ENCODE measurements at regions not wholly inside any gene's neighbourhood (a gene's known extent, or its start where the extent isn't known, plus 50 kb on each side); places are given as distances from the start of the nearest gene placed in this dataset.

- peak overlapping the region; percentile 35 for H2BK5ac ChIP-seq (ENCODE audit: low read depth, low read length, poor library complexity, severe bottlenecking)
- no peaks in the 10 kb centered on the region for H3K9me1 ChIP-seq (ENCODE audit: insufficient read depth, low read length)
- WGBS, 2 experiments (ENCODE audit: extremely low coverage in 2 of 2, insufficient read length in 1 of 2) = no CpG with 5 or more reads among the region's 3 CpGs
- ChIA-PET POLR2A (ENCODE audit: unreplicated experiment) (no interaction called here), CTCF (interaction anchor here (1.0 kb wide), 1 partner anchor 8 kb away, joined by 3 read pairs; no protein-coding TSS in a partner anchor)
- H3K14ac ChIP-seq (replicated peaks; ENCODE audit: low read depth, low read length) = no peak overlapping the region
- no peaks in the 10 kb centered on the region for H3K79me1 ChIP-seq (ENCODE audit: low read depth in 1 of 2, low read length in 2 of 2)
- intact Hi-C loops (cut with micrococcal nuclease) = no loop called here
- no peak overlapping the region for H2BK120ac ChIP-seq (ENCODE audit: low read depth, low read length)
- ATAC-seq (ENCODE audit: low read depth) (no peak), DNase-seq (peak; percentile 63)
- H3K56ac ChIP-seq (ENCODE audit: extremely low read depth, insufficient read depth, low read length) = no peak overlapping the region
- in situ Hi-C loops (cut with MboI; ENCODE audit: low sequenced_read_pairs) = no loop called here
- H3K4me3 ChIP-seq (ENCODE audit: insufficient read depth, low read depth, low read length) = no peak overlapping the region
- H2BK20ac ChIP-seq (ENCODE audit: low read depth, low read length) = peak overlapping the region; percentile 85; the same call in 1 of the 2 replicates
- no peak overlapping the region for H3K27ac ChIP-seq (ENCODE audit: insufficient read depth, low read length)
- H3K4me2 ChIP-seq (ENCODE audit: low read depth, low read length) = no peak overlapping the region
- H4K8ac ChIP-seq (ENCODE audit: low read depth in 2 of 2, low read length in 2 of 2) = no peak overlapping the region
- H2AK9ac ChIP-seq (replicated peaks; ENCODE audit: low read depth, low read length, poor library complexity) = no peak overlapping the region
- no peaks in the 10 kb centered on the region for H3K4me1 ChIP-seq (ENCODE audit: control insufficient read depth, insufficient read depth, low read length)
- H3K36me3 ChIP-seq (ENCODE audit: control insufficient read depth, insufficient read depth, low read length) = no peaks in the 10 kb centered on the region
- no peak overlapping the region for H2AFZ ChIP-seq (replicated peaks; ENCODE audit: low read length, poor library complexity)
- H2AK5ac ChIP-seq (ENCODE audit: low read depth, low read length) = no peak overlapping the region
- no peak overlapping the region for H3K23ac ChIP-seq (ENCODE audit: low read depth, low read length)
- dilution Hi-C loops (cut with HindIII; ENCODE audit: low sequenced_read_pairs, unreplicated experiment) = no loop called here
- no TSS peak for BruUV-seq (replicated peaks)
- H4K91ac ChIP-seq (ENCODE audit: insufficient read depth, low read depth, low read length) = no peak overlapping the region
- peak overlapping the region; percentile 39 for H3K4ac ChIP-seq (ENCODE audit: low read depth, low read length)
- TF ChIP-seq MAZ (IDR thresholded peaks at IDR 0.05; ENCODE audit: borderline replicate concordance, low read depth, low read length) (no peak), CEBPB (IDR thresholded peaks at IDR 0.05; ENCODE audit: low read depth, low read length) (peak; percentile 79)
- no peaks in the 10 kb centered on the region for H3K27me3 ChIP-seq (ENCODE audit: control insufficient read depth, insufficient read depth, low read length)
- no peak overlapping the region for H3K9ac ChIP-seq (ENCODE audit: low read depth, low read length)
- no peak overlapping the region for H4K5ac ChIP-seq (ENCODE audit: low read depth, low read length)
- H3K18ac ChIP-seq (ENCODE audit: low read depth, low read length) = no peak overlapping the region
- H2BK15ac ChIP-seq (ENCODE audit: low read depth, low read length) = no peak overlapping the region
- peaks cover 2% of the 10 kb centered on the region; the same call in 1 of the 2 replicates for H3K9me3 ChIP-seq (ENCODE audit: control insufficient read depth, insufficient read depth, low read length)
- no peaks in the 10 kb centered on the region for H4K20me1 ChIP-seq (ENCODE audit: insufficient read depth, low read length)
Observed at GRCh38 chr3:190217081-190217480, 96.4 kb upstream of the P3H2 start.
